Common myeloid progenitor, CD34-positive (primary cell): ENCODE measurements at regions not wholly inside any gene's neighbourhood (a gene's known extent, or its start where the extent isn't known, plus 50 kb on each side); places are given as distances from the start of the nearest gene placed in this dataset.

Experiments used
- CTCF ChIA-PET: fragments of 350-600 bp; sonication (Branson Sonifier 250); formaldehyde crosslinking; loops from one replicate; lab custom pipeline; 2021; ENCODE audit warnings: antibody characterized with exemption; lab: Charles Lee
- POLR2A ChIA-PET: fragments of 350-600 bp; sonication (Branson Sonifier 250); formaldehyde crosslinking; loops from one replicate; lab custom pipeline; 2021; ENCODE audit warnings: antibody characterized with exemption; lab: Charles Lee
- DNase-seq, 3 donors: peaks; one replicate each; pipeline versions ENCODE4 v3.0.0 to v3.0.0-alpha.2; 2013
- H3K27ac ChIP-seq, 2 experiments: 1 replicate in 1 of 2; 2 replicates in 1 of 2; pipeline ENCODE4 v1.7.0; 2013; ENCODE audit warnings: inconsistent platforms in 2 of 2, low read length in 2 of 2, mild to moderate bottlenecking in 2 of 2, low read depth in 1 of 2, moderate library complexity in 1 of 2; ENCODE audit not compliant: severe bottlenecking in 2 of 2, insufficient read depth in 1 of 2, poor library complexity in 1 of 2
- H3K27me3 ChIP-seq, 5 experiments: replicated peaks in 2 of 5; 1 replicate in 3 of 5; 2 replicates in 2 of 5; pipeline versions ENCODE4 v1.6.1 to v1.7.0; 2013; ENCODE audit warnings: low read length in 4 of 5, mild to moderate bottlenecking in 2 of 5, moderate library complexity in 2 of 5, inconsistent platforms in 1 of 5; ENCODE audit not compliant: insufficient read depth in 5 of 5, control insufficient read depth in 4 of 5
- H3K36me3 ChIP-seq, 4 experiments: 1 replicate in 2 of 4; 2 replicates in 2 of 4; pipeline versions ENCODE4 v1.6.1 to v1.7.0; 2013; ENCODE audit warnings: low read length in 3 of 4, control low read depth in 1 of 4, mild to moderate bottlenecking in 1 of 4; ENCODE audit not compliant: control insufficient read depth in 4 of 4, insufficient read depth in 4 of 4
- H3K4me1 ChIP-seq, 4 experiments: 1 replicate in 3 of 4; 2 replicates in 1 of 4; pipeline versions ENCODE4 v1.6.1 to v1.7.1; 2013; ENCODE audit warnings: low read length in 3 of 4, mild to moderate bottlenecking in 3 of 4, control low read depth in 1 of 4, inconsistent platforms in 1 of 4, moderate library complexity in 1 of 4; ENCODE audit not compliant: control insufficient read depth in 4 of 4, insufficient read depth in 4 of 4; ENCODE audit errors: control extremely low read depth in 1 of 4
- H3K4me3 ChIP-seq, 7 experiments: 1 replicate in 4 of 7; 2 replicates in 3 of 7; pipeline versions ENCODE4 v1.5.1 to v1.7.0; 2013; ENCODE audit warnings: mild to moderate bottlenecking in 7 of 7, low read length in 6 of 7, moderate library complexity in 6 of 7, inconsistent platforms in 2 of 7, low read depth in 2 of 7, control low read depth in 1 of 7; ENCODE audit not compliant: insufficient read depth in 4 of 7, control insufficient read depth in 1 of 7; ENCODE audit errors: extremely low read depth in 1 of 7
- H3K9me3 ChIP-seq, 5 experiments: 1 replicate in 4 of 5; 2 replicates in 1 of 5; pipeline versions ENCODE4 v1.6.1 to v1.7.1; 2013; ENCODE audit warnings: low read length in 4 of 5, mild to moderate bottlenecking in 2 of 5, inconsistent platforms in 1 of 5, low read depth in 1 of 5, moderate library complexity in 1 of 5; ENCODE audit not compliant: control insufficient read depth in 4 of 5, insufficient read depth in 2 of 5; ENCODE audit errors: control extremely low read depth in 1 of 5
- whole genome bisulfite sequencing: methylation state at CpG from one replicate; pipeline ENCODE4 v1.1.5; 2013; ENCODE audit not compliant: insufficient coverage; 5-methylcytosine and 5-hydroxymethylcytosine counted together

DNA sequence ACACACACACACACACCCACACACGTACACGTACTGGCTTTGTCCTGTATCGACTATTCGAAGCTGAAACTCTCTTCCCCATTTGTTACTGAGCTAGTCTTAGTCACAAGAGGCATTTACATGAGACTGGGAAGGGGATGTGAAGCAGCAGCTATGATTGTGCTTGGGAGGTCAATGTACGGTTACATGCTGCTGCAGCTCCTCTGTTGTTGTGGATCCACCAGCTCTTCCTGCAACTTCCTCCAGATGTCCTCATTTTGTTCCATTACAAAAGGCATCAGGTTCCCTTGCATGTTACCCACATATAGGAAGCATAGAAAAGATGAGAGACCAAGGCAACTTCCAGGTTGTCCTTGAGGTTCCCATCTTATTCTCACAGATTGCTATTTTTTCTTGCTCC is 612.4 kb upstream of the IMPG1 start:
- no peaks in the 10 kb centered on the region for H3K27me3 ChIP-seq
- no peak for DNase-seq
- ChIA-PET CTCF (no interaction called here), POLR2A (no interaction called here)
- no peak overlapping the region for H3K27ac ChIP-seq
- H3K36me3 ChIP-seq = no peaks in the 10 kb centered on the region
- H3K4me1 ChIP-seq = no peaks in the 10 kb centered on the region
- H3K4me3 ChIP-seq = no peak overlapping the region
- no peaks in the 10 kb centered on the region for H3K9me3 ChIP-seq
- WGBS = no CpG with 5 or more reads among the region's 5 CpGs

DNA sequence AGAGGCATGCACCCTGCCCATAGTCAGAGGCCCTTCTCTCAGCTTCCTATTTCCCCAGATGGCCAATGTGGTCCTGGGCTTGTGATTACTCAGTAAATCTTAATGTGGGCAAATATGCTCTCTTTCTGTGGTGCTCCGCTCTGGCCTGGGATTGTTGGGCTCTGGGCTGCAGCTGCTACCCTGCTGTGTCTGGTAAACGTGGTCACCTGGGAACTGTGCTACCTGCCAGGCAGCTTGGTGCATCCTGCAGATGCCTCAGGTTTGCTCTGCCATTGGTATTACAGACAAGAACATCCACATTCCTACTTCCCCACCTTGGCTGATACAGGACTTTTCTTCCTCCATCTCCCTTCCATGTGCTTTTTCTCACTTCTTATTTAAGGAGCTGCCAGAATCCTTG is 611.5 kb upstream of the IMPG1 start:
- DNase-seq = no peak
- H3K9me3 ChIP-seq = no peaks in the 10 kb centered on the region
- H3K27ac ChIP-seq = no peak overlapping the region
- CTCF ChIA-PET = no interaction called here
- H3K4me3 ChIP-seq = no peak overlapping the region
- no peaks in the 10 kb centered on the region for H3K4me1 ChIP-seq
- POLR2A ChIA-PET = no interaction called here
- H3K36me3 ChIP-seq = no peaks in the 10 kb centered on the region
- WGBS = 80% methylated on average over 2 of the region's 2 CpGs
- no peaks in the 10 kb centered on the region for H3K27me3 ChIP-seq

DNA sequence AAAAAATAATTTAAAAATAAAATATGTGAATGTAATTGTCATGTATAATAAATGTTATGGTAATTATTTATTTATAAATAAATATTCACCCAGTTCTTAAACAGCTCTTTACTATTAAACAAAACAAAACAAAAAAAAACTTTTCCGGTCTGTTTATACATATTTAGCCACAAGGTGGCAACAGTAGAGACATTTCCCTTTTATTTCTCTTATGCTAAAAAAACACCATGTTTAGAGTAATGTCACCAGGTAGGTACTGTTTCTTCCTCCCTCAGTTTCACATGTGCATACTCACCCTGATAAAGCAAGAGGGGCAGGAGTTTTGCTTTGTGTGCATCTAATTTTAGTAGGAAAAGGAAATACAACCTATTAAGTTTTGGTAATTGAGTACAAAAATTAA is 610.4 kb upstream of the IMPG1 start:
- Histone ChIP-seq H3K36me3 (no peaks in the 10 kb centered on the region), H3K27ac (no peak overlapping the region), H3K27me3 (no peaks in the 10 kb centered on the region), H3K4me3 (no peak overlapping the region), H3K9me3 (no peaks in the 10 kb centered on the region), H3K4me1 (no peaks in the 10 kb centered on the region)
- ChIA-PET POLR2A (no interaction called here), CTCF (interaction anchor here (0.7 to 0.9 kb wide), 3 partner anchors 11 to 759 kb away, joined by 3 read pairs; no protein-coding TSS in a partner anchor)
- DNase-seq = peak; percentile 12 to 34 (median 32)
- WGBS = 0% methylated on average over 1 of the region's 1 CpG

DNA sequence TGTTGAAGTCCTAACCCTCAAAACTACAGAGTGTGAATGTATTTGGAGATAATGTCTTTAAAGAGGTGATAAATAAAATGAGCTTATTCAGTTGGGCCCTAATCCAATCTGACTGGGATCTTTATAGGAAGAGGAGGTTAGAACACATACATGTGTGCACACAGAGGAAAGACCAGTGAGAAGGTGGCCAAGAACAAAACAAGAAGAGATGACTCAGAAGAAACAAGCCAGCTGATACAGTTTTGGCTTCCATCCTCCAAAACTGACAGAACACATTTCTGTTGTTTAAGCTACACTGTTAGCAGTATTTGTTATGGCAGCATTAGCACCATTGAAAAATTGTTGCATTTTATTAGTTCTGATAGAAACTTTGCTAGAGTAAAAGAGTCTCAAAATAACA is 609.3 kb upstream of the IMPG1 start:
- CTCF ChIA-PET = interaction anchor here (0.6 to 1.0 kb wide), 2 partner anchors 179 to 523 kb away, joined by 3 to 4 read pairs; no protein-coding TSS in a partner anchor
- H3K27me3 ChIP-seq = no peaks in the 10 kb centered on the region
- H3K4me1 ChIP-seq = no peaks in the 10 kb centered on the region
- H3K36me3 ChIP-seq = no peaks in the 10 kb centered on the region
- DNase-seq = no peak
- no peak overlapping the region for H3K4me3 ChIP-seq
- POLR2A ChIA-PET = interaction anchor here (0.6 kb wide), 1 partner anchor 429 kb away, joined by 3 read pairs; no protein-coding TSS in a partner anchor
- no peaks in the 10 kb centered on the region for H3K9me3 ChIP-seq
- H3K27ac ChIP-seq = no peak overlapping the region

DNA sequence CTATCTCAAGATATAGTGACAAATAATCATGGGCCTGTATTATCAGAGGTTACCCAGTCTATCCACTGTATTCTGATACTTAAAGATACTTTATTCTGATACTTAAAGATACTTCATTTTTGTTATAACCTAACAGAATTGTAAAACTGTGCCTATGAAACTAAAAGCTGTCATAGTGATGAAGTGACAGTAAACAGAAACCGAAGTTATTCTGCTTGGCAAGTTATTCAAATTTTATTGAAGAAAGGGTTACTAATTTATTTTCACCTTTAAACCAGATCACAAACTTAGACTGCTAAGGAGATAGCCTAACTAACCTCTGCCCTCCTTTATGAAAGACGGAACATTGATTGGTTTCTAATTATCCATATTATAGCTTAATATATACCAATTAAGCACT is 604.6 kb upstream of the IMPG1 start:
- WGBS = no CpG with 5 or more reads among the region's 2 CpGs
- H3K4me1 ChIP-seq = no peaks in the 10 kb centered on the region
- no peaks in the 10 kb centered on the region for H3K9me3 ChIP-seq
- CTCF ChIA-PET = no interaction called here
- no peak for DNase-seq
- H3K36me3 ChIP-seq = no peaks in the 10 kb centered on the region
- no peak overlapping the region for H3K27ac ChIP-seq
- no peaks in the 10 kb centered on the region for H3K27me3 ChIP-seq
- H3K4me3 ChIP-seq = no peak overlapping the region
- POLR2A ChIA-PET = no interaction called here

DNA sequence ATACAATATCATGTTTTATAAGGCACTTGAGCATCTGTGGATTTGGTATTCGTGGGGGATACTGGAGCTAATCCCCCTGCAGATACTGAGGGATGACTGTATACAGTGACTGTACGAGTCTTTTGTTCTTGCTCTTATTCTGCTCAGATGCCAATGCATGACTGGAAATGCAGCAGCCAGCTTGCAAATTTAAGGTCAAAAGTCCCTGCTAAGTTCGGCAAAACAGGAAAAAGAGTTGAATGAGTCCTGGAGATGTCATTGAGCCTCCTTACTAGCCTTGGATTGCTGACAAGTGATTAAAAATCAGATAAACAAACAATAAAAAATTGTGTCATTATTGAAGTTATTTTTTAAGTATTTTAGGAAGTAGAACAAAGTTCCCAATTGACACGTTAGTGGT is 599.3 kb upstream of the IMPG1 start:
- H3K9me3 ChIP-seq = no peaks in the 10 kb centered on the region
- CTCF ChIA-PET = interaction anchor here (1.0 kb wide), 1 partner anchor 11 kb away, joined by 3 read pairs; no protein-coding TSS in a partner anchor
- H3K4me1 ChIP-seq = no peaks in the 10 kb centered on the region
- H3K27me3 ChIP-seq = no peaks in the 10 kb centered on the region
- H3K27ac ChIP-seq = no peak overlapping the region
- H3K4me3 ChIP-seq = no peak overlapping the region
- POLR2A ChIA-PET = no interaction called here
- 91% methylated on average over 2 of the region's 4 CpGs for WGBS
- no peaks in the 10 kb centered on the region for H3K36me3 ChIP-seq
- no peak for DNase-seq

DNA sequence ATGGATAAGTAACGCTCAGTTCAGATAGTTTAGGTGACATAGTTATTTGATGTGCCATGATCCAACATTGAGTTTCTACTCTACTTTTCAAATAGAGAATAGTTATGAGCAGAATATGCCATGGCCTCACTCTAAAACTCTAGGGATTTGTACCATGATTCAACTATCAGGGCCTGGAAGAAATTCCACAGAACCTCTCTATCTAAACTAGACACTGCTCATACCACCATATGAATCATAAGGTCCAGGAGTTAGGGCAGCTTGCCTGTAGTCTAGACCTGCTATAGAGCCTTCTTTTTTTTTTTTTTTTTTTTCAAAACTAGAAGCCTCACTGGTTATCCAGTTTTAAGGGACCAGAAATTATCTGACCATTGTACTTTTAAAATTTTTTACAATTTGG is 571.8 kb upstream of the IMPG1 start:
- Histone ChIP-seq H3K27me3 (no peaks in the 10 kb centered on the region), H3K27ac (no peak overlapping the region), H3K4me3 (no peak overlapping the region), H3K9me3 (peaks cover 0 to 1% (median 0%) of the 10 kb centered on the region in 5 experiments), H3K36me3 (no peaks in the 10 kb centered on the region), H3K4me1 (no peaks in the 10 kb centered on the region)
- no CpG with 5 or more reads among the region's 1 CpG for WGBS
- CTCF ChIA-PET = no interaction called here
- POLR2A ChIA-PET = interaction anchor here (0.5 kb wide), 1 partner anchor 328 kb away, joined by 4 read pairs; no protein-coding TSS in a partner anchor
- DNase-seq = no peak
